ENCODE measurements at regions not wholly inside any gene's neighbourhood (a gene's known extent, or its start where the extent isn't known, plus 50 kb on each side); places are given as distances from the start of the nearest gene placed in this dataset.
"Not testable (repeated sequence)": the region's sequence is repeated elsewhere in the genome, so short reads cannot be mapped to it uniquely, and the experiment has no call there.

GRCh38 chr7:86002858-86003257, 640.9 kb upstream of the GRM3 start:
- no peak for DNase-seq

- no peak for DNase-seq
These were observed 646.2 kb upstream of the GRM3 start for GRCh38 chr7:85997515-85997914.

GRCh38 chr7:85995101-85995500, 648.6 kb upstream of the GRM3 start:
- no peak for DNase-seq

GRCh38 chr7:85980740-85981139, 663.0 kb upstream of the GRM3 start:
- DNase-seq = no peak

GRCh38 chr7:85974176-85974575, 669.5 kb upstream of the GRM3 start:
- DNase-seq = no peak

GRCh38 chr7:85972504-85973141, 671.1 kb upstream of the GRM3 start:
- DNase-seq = no peak

GRCh38 chr7:85954961-85955360, 688.7 kb upstream of the GRM3 start:
- no peak for DNase-seq

GRCh38 chr7:85950871-85951270, 692.8 kb upstream of the GRM3 start:
- DNase-seq = no peak

GRCh38 chr7:85950418-85950817, 693.3 kb upstream of the GRM3 start:
- DNase-seq = no peak

- DNase-seq = no peak
These were observed 695.9 kb upstream of the GRM3 start for GRCh38 chr7:85947767-85948166.

- DNase-seq = no peak
These were observed 702.9 kb upstream of the GRM3 start for GRCh38 chr7:85940798-85941197.

GRCh38 chr7:85931919-85932318, 711.8 kb upstream of the GRM3 start:
- DNase-seq = no peak

GRCh38 chr7:85928500-85928899, 715.2 kb upstream of the GRM3 start:
- DNase-seq = no peak

GRCh38 chr7:85927226-85927625, 716.5 kb upstream of the GRM3 start:
- DNase-seq = no peak

- no peak for DNase-seq
These were observed 719.6 kb upstream of the GRM3 start for GRCh38 chr7:85924062-85924461.

GRCh38 chr7:85916016-85916415, 727.7 kb upstream of the GRM3 start:
- DNase-seq = no peak

GRCh38 chr7:85914437-85914836, 727.6 kb upstream of the SEMA3D start:
- DNase-seq = no peak

GRCh38 chr7:85908051-85908450, 721.2 kb upstream of the SEMA3D start:
- DNase-seq = no peak

- no peak for DNase-seq
These were observed 711.1 kb upstream of the SEMA3D start for GRCh38 chr7:85897967-85898366.

GRCh38 chr7:85896531-85896930, 709.7 kb upstream of the SEMA3D start:
- DNase-seq = no peak

GRCh38 chr7:85895835-85896234, 709.0 kb upstream of the SEMA3D start:
- no peak for DNase-seq

GRCh38 chr7:85891900-85892299, 705.0 kb upstream of the SEMA3D start:
- not testable (repeated sequence) for DNase-seq

GRCh38 chr7:85890244-85890811, 703.5 kb upstream of the SEMA3D start:
- DNase-seq = no peak

GRCh38 chr7:85887133-85887532, 700.3 kb upstream of the SEMA3D start:
- DNase-seq = no peak

- DNase-seq = no peak
These were observed 695.5 kb upstream of the SEMA3D start for GRCh38 chr7:85882335-85882734.
